HepG2 (cell line): ENCODE measurements at regions not wholly inside any gene's neighbourhood (a gene's known extent, or its start where the extent isn't known, plus 50 kb on each side); places are given as distances from the start of the nearest gene placed in this dataset.

ENCODE experiments used
- ISX ChIP-seq: sonication (generic); formaldehyde crosslinking; conservative IDR thresholded peaks from 2 replicates; pipeline ENCODE4 v1.5.0; 2020; ENCODE audit warnings: missing genetic modification reagents
- RAD21 ChIP-seq: fragments of 450-650 bp; formaldehyde crosslinking; IDR thresholded peaks from 2 replicates; pipeline ENCODE4 v1.5.0; 2020; ENCODE audit warnings: mild to moderate bottlenecking
- ZNF589 ChIP-seq: sonication (generic); formaldehyde crosslinking; conservative IDR thresholded peaks from 2 replicates; pipeline ENCODE4 v1.8.0; 2022; ENCODE audit warnings: mild to moderate bottlenecking, moderate library complexity, missing genetic modification reagents
- ZNF629 ChIP-seq: sonication (generic); formaldehyde crosslinking; conservative IDR thresholded peaks from 2 replicates; pipeline ENCODE4 v1.5.0; 2020; ENCODE audit warnings: missing genetic modification reagents
- TF ChIP-seq, protein P1 (sequence below): sonication (generic); formaldehyde crosslinking; conservative IDR thresholded peaks from 2 replicates; pipeline ENCODE4 v1.4.0; 2020; ENCODE audit warnings: mild to moderate bottlenecking, missing genetic modification reagents, moderate library complexity
- TF ChIP-seq, protein P2 (sequence below): sonication (generic); formaldehyde crosslinking; IDR thresholded peaks from 2 replicates; pipeline ENCODE4 v1.5.0; 2020; ENCODE audit warnings: mild to moderate bottlenecking, missing genetic modification reagents, borderline replicate concordance
- TF ChIP-seq, protein P3 (sequence below): sonication (generic); formaldehyde crosslinking; IDR thresholded peaks from 2 replicates; pipeline ENCODE4 v1.5.0; 2020; ENCODE audit warnings: missing genetic modification reagents

DNA sequence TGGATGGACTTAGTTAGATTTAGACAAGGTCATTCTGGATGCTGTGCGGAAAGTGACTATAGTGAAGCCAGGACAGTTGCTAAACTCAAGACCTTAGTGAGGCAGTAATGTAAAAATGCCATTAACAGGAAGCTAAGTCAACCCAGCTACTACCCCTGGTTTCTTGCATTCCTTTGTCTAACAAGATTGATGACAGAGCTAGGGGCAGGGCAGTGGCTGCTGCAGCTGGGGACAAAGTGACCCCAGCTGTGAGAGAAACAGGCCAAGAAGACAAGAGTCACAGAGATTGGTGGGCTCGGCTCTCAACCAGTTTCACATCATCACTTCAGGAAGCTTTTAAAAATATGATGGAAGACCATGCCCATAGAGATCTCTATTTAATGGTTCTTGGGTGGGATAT is 110.4 kb upstream of the POU2AF2 start (continued):
- TF ChIP-seq, protein P1, sequence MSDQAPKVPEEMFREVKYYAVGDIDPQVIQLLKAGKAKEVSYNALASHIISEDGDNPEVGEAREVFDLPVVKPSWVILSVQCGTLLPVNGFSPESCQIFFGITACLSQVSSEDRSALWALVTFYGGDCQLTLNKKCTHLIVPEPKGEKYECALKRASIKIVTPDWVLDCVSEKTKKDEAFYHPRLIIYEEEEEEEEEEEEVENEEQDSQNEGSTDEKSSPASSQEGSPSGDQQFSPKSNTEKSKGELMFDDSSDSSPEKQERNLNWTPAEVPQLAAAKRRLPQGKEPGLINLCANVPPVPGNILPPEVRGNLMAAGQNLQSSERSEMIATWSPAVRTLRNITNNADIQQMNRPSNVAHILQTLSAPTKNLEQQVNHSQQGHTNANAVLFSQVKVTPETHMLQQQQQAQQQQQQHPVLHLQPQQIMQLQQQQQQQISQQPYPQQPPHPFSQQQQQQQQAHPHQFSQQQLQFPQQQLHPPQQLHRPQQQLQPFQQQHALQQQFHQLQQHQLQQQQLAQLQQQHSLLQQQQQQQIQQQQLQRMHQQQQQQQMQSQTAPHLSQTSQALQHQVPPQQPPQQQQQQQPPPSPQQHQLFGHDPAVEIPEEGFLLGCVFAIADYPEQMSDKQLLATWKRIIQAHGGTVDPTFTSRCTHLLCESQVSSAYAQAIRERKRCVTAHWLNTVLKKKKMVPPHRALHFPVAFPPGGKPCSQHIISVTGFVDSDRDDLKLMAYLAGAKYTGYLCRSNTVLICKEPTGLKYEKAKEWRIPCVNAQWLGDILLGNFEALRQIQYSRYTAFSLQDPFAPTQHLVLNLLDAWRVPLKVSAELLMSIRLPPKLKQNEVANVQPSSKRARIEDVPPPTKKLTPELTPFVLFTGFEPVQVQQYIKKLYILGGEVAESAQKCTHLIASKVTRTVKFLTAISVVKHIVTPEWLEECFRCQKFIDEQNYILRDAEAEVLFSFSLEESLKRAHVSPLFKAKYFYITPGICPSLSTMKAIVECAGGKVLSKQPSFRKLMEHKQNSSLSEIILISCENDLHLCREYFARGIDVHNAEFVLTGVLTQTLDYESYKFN, result no peak
- TF ChIP-seq ZNF629 (CRISPR knock-in tag), result no peak
- no peak for TF ChIP-seq RAD21 (CRISPR knock-in tag)
- TF ChIP-seq, protein P2, sequence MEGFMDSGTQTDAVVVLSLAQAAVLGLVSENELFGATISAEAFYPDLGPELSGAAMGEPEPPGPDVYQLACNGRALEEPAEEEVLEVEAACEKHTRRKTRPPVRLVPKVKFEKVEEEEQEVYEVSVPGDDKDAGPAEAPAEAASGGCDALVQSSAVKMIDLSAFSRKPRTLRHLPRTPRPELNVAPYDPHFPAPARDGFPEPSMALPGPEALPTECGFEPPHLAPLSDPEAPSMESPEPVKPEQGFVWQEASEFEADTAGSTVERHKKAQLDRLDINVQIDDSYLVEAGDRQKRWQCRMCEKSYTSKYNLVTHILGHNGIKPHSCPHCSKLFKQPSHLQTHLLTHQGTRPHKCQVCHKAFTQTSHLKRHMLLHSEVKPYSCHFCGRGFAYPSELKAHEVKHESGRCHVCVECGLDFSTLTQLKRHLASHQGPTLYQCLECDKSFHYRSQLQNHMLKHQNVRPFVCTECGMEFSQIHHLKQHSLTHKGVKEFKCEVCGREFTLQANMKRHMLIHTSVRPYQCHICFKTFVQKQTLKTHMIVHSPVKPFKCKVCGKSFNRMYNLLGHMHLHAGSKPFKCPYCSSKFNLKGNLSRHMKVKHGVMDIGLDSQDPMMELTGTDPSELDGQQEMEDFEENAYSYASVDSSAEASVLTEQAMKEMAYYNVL (CRISPR knock-in tag), result no peak
- no peak for TF ChIP-seq ZNF589 (CRISPR knock-in tag)
- TF ChIP-seq ISX (CRISPR knock-in tag), result no peak
- TF ChIP-seq, protein P3, sequence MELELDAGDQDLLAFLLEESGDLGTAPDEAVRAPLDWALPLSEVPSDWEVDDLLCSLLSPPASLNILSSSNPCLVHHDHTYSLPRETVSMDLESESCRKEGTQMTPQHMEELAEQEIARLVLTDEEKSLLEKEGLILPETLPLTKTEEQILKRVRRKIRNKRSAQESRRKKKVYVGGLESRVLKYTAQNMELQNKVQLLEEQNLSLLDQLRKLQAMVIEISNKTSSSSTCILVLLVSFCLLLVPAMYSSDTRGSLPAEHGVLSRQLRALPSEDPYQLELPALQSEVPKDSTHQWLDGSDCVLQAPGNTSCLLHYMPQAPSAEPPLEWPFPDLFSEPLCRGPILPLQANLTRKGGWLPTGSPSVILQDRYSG (CRISPR knock-in tag), result no peak
